Activated naive CD4-positive, alpha-beta T cell treated with anti-CD3 and anti-CD28 coated beads, Interleukin-2, amount 10 ng/mL, durations not matched to agents 7 days and 5 days (primary cell): ENCODE measurements at regions not wholly inside any gene's neighbourhood (a gene's known extent, or its start where the extent isn't known, plus 50 kb on each side); places are given as distances from the start of the nearest gene placed in this dataset.
"Not testable (repeated sequence)": the region's sequence is repeated elsewhere in the genome, so short reads cannot be mapped to it uniquely, and the experiment has no call there.

Experiments used
- CTCF ChIA-PET: fragments of 350-600 bp; sonication (Branson Sonifier 250); formaldehyde crosslinking; loops from one replicate; lab custom pipeline; 2021; ENCODE audit warnings: antibody characterized with exemption; lab: Charles Lee
- DNase-seq: peaks from one replicate; pipeline ENCODE4 v3.0.0-alpha.2; 2020
- H3K27ac Mint-ChIP-seq: one replicate; pipeline ENCODE4 v1.8.0; 2021; ENCODE audit warnings: mild to moderate bottlenecking, moderate library complexity, mixed read lengths
- H3K27me3 Mint-ChIP-seq: one replicate; pipeline ENCODE4 v1.8.0; 2021; ENCODE audit warnings: mild to moderate bottlenecking, mixed read lengths
- H3K36me3 Mint-ChIP-seq: one replicate; pipeline ENCODE4 v1.8.0; 2021; ENCODE audit warnings: mixed read lengths
- H3K4me1 Mint-ChIP-seq: one replicate; pipeline ENCODE4 v1.8.0; 2021; ENCODE audit warnings: mixed read lengths
- H3K4me3 Mint-ChIP-seq: one replicate; pipeline ENCODE4 v1.8.0; 2021; ENCODE audit warnings: mild to moderate bottlenecking, moderate library complexity, mixed read lengths
- H3K9me3 Mint-ChIP-seq: one replicate; pipeline ENCODE4 v1.8.0; 2021; ENCODE audit warnings: mixed read lengths

- DNase-seq, result no peak
- Mint-ChIP-seq H3K4me1 (no peaks in the 10 kb centered on the region), H3K27ac (no peak overlapping the region), H3K9me3 (no peaks in the 10 kb centered on the region), H3K36me3 (no peaks in the 10 kb centered on the region), H3K4me3 (no peak overlapping the region), H3K27me3 (no peaks in the 10 kb centered on the region)
- CTCF ChIA-PET, result no interaction called here
Observed at GRCh38 chrX:112270991-112271390, 188.4 kb upstream of the TRPC5 start.

GRCh38 chrX:112266136-112266535, 183.6 kb upstream of the TRPC5 start:
- H3K36me3 Mint-ChIP-seq, result no peaks in the 10 kb centered on the region
- H3K4me3 Mint-ChIP-seq, result no peak overlapping the region
- H3K27ac Mint-ChIP-seq, result no peak overlapping the region
- CTCF ChIA-PET, result no interaction called here
- H3K4me1 Mint-ChIP-seq, result no peaks in the 10 kb centered on the region
- DNase-seq, result no peak
- H3K9me3 Mint-ChIP-seq, result no peaks in the 10 kb centered on the region
- no peaks in the 10 kb centered on the region for H3K27me3 Mint-ChIP-seq

GRCh38 chrX:112259375-112259774, 176.8 kb upstream of the TRPC5 start:
- no peak for DNase-seq
- CTCF ChIA-PET, result no interaction called here
- no peak overlapping the region for H3K4me3 Mint-ChIP-seq
- no peaks in the 10 kb centered on the region for H3K27me3 Mint-ChIP-seq
- H3K27ac Mint-ChIP-seq, result no peak overlapping the region
- no peaks in the 10 kb centered on the region for H3K9me3 Mint-ChIP-seq
- no peaks in the 10 kb centered on the region for H3K36me3 Mint-ChIP-seq
- no peaks in the 10 kb centered on the region for H3K4me1 Mint-ChIP-seq

DNA sequence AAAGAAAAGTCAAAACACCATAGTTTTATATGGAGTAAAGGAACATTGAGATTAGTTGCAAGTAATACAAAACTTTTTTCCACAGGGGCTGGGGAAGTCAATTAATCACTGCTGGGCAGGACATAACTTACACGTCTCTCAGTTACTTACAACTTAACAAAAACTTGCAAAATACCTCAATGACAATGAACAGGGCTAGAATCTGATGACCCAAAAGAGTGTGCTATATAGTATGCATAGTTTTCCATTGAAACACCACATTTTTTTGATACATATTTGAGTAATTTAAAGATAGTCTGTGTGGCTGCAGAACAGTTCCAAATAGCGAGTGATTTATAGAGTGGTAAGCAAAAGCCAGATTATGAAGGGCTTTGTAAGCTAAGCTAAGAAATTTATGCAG, 172.3 kb upstream of the TRPC5 start:
- CTCF ChIA-PET, result no interaction called here
- H3K4me3 Mint-ChIP-seq, result no peak overlapping the region
- no peaks in the 10 kb centered on the region for H3K4me1 Mint-ChIP-seq
- no peaks in the 10 kb centered on the region for H3K36me3 Mint-ChIP-seq
- no peaks in the 10 kb centered on the region for H3K9me3 Mint-ChIP-seq
- H3K27me3 Mint-ChIP-seq, result no peaks in the 10 kb centered on the region
- no peak for DNase-seq
- no peak overlapping the region for H3K27ac Mint-ChIP-seq

GRCh38 chrX:112247714-112248113, 165.1 kb upstream of the TRPC5 start:
- H3K27me3 Mint-ChIP-seq, result no peaks in the 10 kb centered on the region
- no peaks in the 10 kb centered on the region for H3K9me3 Mint-ChIP-seq
- CTCF ChIA-PET, result no interaction called here
- no peaks in the 10 kb centered on the region for H3K4me1 Mint-ChIP-seq
- no peak overlapping the region for H3K4me3 Mint-ChIP-seq
- no peaks in the 10 kb centered on the region for H3K36me3 Mint-ChIP-seq
- no peak overlapping the region for H3K27ac Mint-ChIP-seq
- DNase-seq, result no peak

DNA sequence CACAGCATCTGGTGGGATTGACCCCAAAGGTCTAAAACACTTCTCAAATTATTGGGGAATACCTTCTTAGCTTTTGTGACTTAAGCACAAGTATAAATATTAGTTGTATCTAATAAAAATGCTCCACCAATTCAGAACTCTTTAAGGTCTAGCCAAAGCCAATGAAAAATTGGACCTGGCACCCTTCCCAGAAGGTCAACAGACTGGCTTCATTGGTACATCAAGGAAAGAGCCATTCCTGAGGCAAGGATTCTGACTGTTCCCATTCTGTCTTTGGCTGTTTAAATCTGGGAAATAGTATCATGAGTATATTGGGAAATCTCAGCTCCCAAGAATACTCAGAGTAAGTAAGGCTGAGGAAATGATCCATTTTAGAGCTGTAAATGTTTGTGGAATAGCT, 153.0 kb upstream of the TRPC5 start:
- Mint-ChIP-seq H3K27ac (no peak overlapping the region), H3K4me3 (no peak overlapping the region), H3K36me3 (no peaks in the 10 kb centered on the region), H3K27me3 (no peaks in the 10 kb centered on the region), H3K9me3 (no peaks in the 10 kb centered on the region), H3K4me1 (no peaks in the 10 kb centered on the region)
- no peak for DNase-seq
- CTCF ChIA-PET, result no interaction called here

- CTCF ChIA-PET, result no interaction called here
- H3K27ac Mint-ChIP-seq, result no peak overlapping the region
- H3K27me3 Mint-ChIP-seq, result no peaks in the 10 kb centered on the region
- H3K9me3 Mint-ChIP-seq, result no peaks in the 10 kb centered on the region
- DNase-seq, result no peak
- H3K4me1 Mint-ChIP-seq, result no peaks in the 10 kb centered on the region
- no peak overlapping the region for H3K4me3 Mint-ChIP-seq
- no peaks in the 10 kb centered on the region for H3K36me3 Mint-ChIP-seq
Observed at GRCh38 chrX:112233164-112233563, 150.6 kb upstream of the TRPC5 start.

GRCh38 chrX:112226795-112227194, 144.2 kb upstream of the TRPC5 start:
- DNase-seq, H3K4me1 Mint-ChIP-seq, H3K9me3 Mint-ChIP-seq, H3K4me3 Mint-ChIP-seq, H3K27ac Mint-ChIP-seq, CTCF ChIA-PET, H3K27me3 Mint-ChIP-seq, H3K36me3 Mint-ChIP-seq: not testable (repeated sequence)

GRCh38 chrX:112223391-112223790, 140.8 kb upstream of the TRPC5 start:
- CTCF ChIA-PET, result no interaction called here
- Mint-ChIP-seq H3K4me3 (no peak overlapping the region), H3K9me3 (no peaks in the 10 kb centered on the region)

DNA sequence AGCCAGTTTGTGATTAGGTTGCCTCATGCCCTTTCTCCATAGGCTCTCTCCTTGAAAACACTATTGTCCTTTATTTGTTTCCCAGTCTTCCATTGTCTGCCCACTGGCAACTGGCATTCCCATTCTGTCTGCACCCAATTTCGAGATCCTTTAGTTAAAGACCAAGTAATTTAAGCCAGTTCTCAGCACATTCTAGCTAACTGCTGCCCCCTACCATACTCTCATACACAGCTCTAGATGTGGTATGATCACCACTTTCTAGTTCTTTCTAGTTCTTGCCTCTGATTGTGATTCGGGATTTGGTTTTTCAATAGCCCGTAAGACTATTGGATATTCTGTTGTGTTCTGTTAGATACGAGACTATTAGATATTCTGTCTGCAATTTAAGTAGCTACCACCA, 135.8 kb upstream of the TRPC5 start:
- CTCF ChIA-PET, result no interaction called here
- Mint-ChIP-seq H3K27me3 (no peaks in the 10 kb centered on the region), H3K9me3 (no peaks in the 10 kb centered on the region), H3K4me3 (no peak overlapping the region), H3K4me1 (no peaks in the 10 kb centered on the region), H3K36me3 (no peaks in the 10 kb centered on the region), H3K27ac (no peak overlapping the region)
- DNase-seq, result no peak

More at GRCh38 chrX:112223391-112223790, 140.8 kb upstream of the TRPC5 start:
- Mint-ChIP-seq H3K4me1 (no peaks in the 10 kb centered on the region), H3K36me3 (no peaks in the 10 kb centered on the region), H3K27ac (no peak overlapping the region), H3K27me3 (no peaks in the 10 kb centered on the region)
- no peak for DNase-seq

- no peak for DNase-seq
- CTCF ChIA-PET, result no interaction called here
Observed at GRCh38 chrX:112211459-112211858, 128.9 kb upstream of the TRPC5 start.

DNA sequence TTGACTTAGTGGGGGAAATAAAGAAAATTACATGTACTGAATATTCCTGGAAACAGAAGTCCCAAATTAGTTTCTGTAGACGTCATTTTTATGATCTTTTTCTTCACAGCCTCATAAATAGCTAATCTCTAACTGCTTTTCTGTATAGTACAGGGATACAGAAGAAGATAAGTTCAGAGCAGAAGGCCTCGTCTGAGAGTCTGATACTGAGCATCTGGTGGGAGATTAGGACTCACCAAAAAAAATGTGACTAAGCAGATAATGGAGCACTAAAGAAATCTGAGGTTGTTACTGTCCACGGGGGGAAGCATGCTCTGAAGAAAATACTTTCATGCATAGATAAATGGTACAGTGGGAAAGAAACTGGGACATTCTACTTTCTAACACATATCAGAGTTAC, 115.3 kb upstream of the TRPC5 start:
- no peaks in the 10 kb centered on the region for H3K4me1 Mint-ChIP-seq
- no peaks in the 10 kb centered on the region for H3K9me3 Mint-ChIP-seq
- H3K27me3 Mint-ChIP-seq, result no peaks in the 10 kb centered on the region
- DNase-seq, result no peak
- no peaks in the 10 kb centered on the region for H3K36me3 Mint-ChIP-seq
- no peak overlapping the region for H3K4me3 Mint-ChIP-seq
- no peak overlapping the region for H3K27ac Mint-ChIP-seq
- CTCF ChIA-PET, result no interaction called here

More at GRCh38 chrX:112211459-112211858, 128.9 kb upstream of the TRPC5 start:
- H3K4me1 Mint-ChIP-seq, result no peaks in the 10 kb centered on the region
- no peak overlapping the region for H3K27ac Mint-ChIP-seq
- H3K4me3 Mint-ChIP-seq, result no peak overlapping the region
- H3K9me3 Mint-ChIP-seq, result no peaks in the 10 kb centered on the region
- H3K36me3 Mint-ChIP-seq, result no peaks in the 10 kb centered on the region
- no peaks in the 10 kb centered on the region for H3K27me3 Mint-ChIP-seq

- no peaks in the 10 kb centered on the region for H3K36me3 Mint-ChIP-seq
- CTCF ChIA-PET, result no interaction called here
- no peaks in the 10 kb centered on the region for H3K4me1 Mint-ChIP-seq
- H3K27me3 Mint-ChIP-seq, result no peaks in the 10 kb centered on the region
- no peak overlapping the region for H3K4me3 Mint-ChIP-seq
- DNase-seq, result no peak
- H3K9me3 Mint-ChIP-seq, result no peaks in the 10 kb centered on the region
- H3K27ac Mint-ChIP-seq, result no peak overlapping the region
Observed at GRCh38 chrX:112190646-112191045, 108.1 kb upstream of the TRPC5 start.

- H3K27ac Mint-ChIP-seq, H3K36me3 Mint-ChIP-seq, H3K4me3 Mint-ChIP-seq, DNase-seq, H3K27me3 Mint-ChIP-seq, H3K9me3 Mint-ChIP-seq, CTCF ChIA-PET, H3K4me1 Mint-ChIP-seq: not testable (repeated sequence)
Observed at GRCh38 chrX:112181361-112181760, 98.8 kb upstream of the TRPC5 start.

DNA sequence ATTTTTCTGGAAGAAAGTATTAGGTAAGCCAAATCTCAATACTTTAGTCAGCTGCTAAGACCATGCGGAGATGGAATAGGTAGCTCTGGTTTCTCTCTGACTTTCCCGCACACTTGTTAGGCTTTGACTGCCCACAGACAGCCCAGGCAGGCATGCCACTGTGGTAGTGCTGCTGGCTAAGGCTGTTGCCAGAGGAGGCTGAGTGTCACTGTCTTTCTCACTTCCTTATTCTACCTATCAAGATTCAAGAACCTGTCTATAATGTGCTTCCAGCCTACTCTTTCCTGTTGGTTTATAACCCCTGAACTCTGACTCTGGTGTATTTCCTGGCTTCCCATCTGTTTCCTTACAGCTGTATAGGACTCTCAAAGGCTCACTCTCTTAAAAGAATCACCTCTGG, 81.8 kb upstream of the TRPC5 start:
- no peaks in the 10 kb centered on the region for H3K27me3 Mint-ChIP-seq
- DNase-seq, result no peak
- H3K9me3 Mint-ChIP-seq, result no peaks in the 10 kb centered on the region
- no peaks in the 10 kb centered on the region for H3K4me1 Mint-ChIP-seq
- no peak overlapping the region for H3K27ac Mint-ChIP-seq
- CTCF ChIA-PET, result no interaction called here
- no peaks in the 10 kb centered on the region for H3K36me3 Mint-ChIP-seq
- H3K4me3 Mint-ChIP-seq, result no peak overlapping the region

DNA sequence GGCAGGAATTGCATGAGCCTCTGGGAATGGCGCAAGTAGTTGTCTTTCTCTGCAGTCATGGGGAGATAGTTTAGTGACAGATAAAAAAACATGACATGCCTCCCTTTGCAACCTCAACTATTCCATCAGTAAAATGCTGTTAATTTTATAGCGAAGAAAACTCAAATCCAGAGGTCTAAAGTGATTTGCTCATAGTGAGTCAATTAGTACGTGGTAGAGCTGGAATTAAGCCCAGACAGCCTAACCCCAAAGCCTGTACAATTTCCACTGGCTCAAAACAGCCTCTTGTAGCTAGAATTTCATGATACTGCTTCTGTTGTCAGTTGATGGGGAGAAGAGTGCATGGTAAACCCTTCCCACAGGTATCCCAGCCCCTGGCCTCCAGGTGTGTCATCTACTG, 81.3 kb upstream of the TRPC5 start:
- Mint-ChIP-seq H3K9me3 (no peaks in the 10 kb centered on the region), H3K36me3 (no peaks in the 10 kb centered on the region), H3K4me1 (no peaks in the 10 kb centered on the region), H3K27ac (no peak overlapping the region), H3K27me3 (no peaks in the 10 kb centered on the region), H3K4me3 (no peak overlapping the region)
- CTCF ChIA-PET, result no interaction called here
- no peak for DNase-seq
